HEK293 (cell line): ENCODE measurements at regions not wholly inside any gene's neighbourhood (a gene's known extent, or its start where the extent isn't known, plus 50 kb on each side); places are given as distances from the start of the nearest gene placed in this dataset.

ENCODE experiments used
- ZNF354C ChIP-seq: fragments of 450-650 bp; formaldehyde crosslinking; IDR thresholded peaks from 2 replicates; pipeline ENCODE4 v1.5.1; 2016; ENCODE audit warnings: missing biosample characterization, missing genetic modification characterization, low read depth, borderline replicate concordance
- ZNF391 ChIP-seq: fragments of 450-650 bp; formaldehyde crosslinking; IDR thresholded peaks from 2 replicates; pipeline ENCODE4 v1.5.1; 2016; ENCODE audit warnings: low read depth, missing biosample characterization, missing genetic modification characterization, borderline replicate concordance
- TF ChIP-seq, protein P1 (sequence below): fragments of 450-650 bp; formaldehyde crosslinking; IDR thresholded peaks from 2 replicates; pipeline ENCODE4 v1.5.1; 2016; ENCODE audit warnings: missing biosample characterization, missing genetic modification characterization, low read depth
- TF ChIP-seq, protein P2 (sequence below): fragments of 450-650 bp; formaldehyde crosslinking; IDR thresholded peaks from 2 replicates; pipeline ENCODE4 v1.5.1; 2016; ENCODE audit warnings: missing biosample characterization, missing genetic modification characterization

DNA sequence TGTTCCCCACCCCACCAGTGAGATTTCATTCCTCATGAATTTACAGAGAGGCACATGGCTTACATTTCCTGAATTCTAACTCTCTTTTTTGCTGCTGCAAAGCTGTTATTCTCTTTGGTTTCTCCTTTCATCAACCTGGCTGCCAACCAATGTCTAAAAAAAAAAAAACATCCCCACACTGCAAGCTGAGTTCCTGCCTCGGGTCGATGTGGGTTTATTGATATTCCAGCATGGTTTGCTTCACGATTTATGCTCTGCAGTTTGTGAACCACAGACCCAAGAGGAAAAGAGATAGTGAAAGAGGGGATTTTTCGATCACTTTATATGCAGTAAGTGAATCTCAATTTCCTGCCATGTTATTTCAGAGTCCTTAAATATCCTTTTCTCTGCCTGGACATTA is 363.6 kb downstream of the LPIN1 start:
- no peak for TF ChIP-seq ZNF391 (tag by site-specific recombination)
- TF ChIP-seq, protein P1, sequence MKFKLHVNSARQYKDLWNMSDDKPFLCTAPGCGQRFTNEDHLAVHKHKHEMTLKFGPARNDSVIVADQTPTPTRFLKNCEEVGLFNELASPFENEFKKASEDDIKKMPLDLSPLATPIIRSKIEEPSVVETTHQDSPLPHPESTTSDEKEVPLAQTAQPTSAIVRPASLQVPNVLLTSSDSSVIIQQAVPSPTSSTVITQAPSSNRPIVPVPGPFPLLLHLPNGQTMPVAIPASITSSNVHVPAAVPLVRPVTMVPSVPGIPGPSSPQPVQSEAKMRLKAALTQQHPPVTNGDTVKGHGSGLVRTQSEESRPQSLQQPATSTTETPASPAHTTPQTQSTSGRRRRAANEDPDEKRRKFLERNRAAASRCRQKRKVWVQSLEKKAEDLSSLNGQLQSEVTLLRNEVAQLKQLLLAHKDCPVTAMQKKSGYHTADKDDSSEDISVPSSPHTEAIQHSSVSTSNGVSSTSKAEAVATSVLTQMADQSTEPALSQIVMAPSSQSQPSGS (tag by site-specific recombination) = no peak
- TF ChIP-seq, protein P2, sequence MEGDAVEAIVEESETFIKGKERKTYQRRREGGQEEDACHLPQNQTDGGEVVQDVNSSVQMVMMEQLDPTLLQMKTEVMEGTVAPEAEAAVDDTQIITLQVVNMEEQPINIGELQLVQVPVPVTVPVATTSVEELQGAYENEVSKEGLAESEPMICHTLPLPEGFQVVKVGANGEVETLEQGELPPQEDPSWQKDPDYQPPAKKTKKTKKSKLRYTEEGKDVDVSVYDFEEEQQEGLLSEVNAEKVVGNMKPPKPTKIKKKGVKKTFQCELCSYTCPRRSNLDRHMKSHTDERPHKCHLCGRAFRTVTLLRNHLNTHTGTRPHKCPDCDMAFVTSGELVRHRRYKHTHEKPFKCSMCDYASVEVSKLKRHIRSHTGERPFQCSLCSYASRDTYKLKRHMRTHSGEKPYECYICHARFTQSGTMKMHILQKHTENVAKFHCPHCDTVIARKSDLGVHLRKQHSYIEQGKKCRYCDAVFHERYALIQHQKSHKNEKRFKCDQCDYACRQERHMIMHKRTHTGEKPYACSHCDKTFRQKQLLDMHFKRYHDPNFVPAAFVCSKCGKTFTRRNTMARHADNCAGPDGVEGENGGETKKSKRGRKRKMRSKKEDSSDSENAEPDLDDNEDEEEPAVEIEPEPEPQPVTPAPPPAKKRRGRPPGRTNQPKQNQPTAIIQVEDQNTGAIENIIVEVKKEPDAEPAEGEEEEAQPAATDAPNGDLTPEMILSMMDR (tag by site-specific recombination) = no peak
- no peak for TF ChIP-seq ZNF354C
